CD14-positive monocyte (primary cell): ENCODE measurements at regions not wholly inside any gene's neighbourhood (a gene's known extent, or its start where the extent isn't known, plus 50 kb on each side); places are given as distances from the start of the nearest gene placed in this dataset.

Experiments used
- DNase-seq, 3 donors: peaks; one replicate each; pipeline ENCODE4 v3.0.0-alpha.2; 2011 to 2022
- H2AFZ ChIP-seq: 2 replicates; pipeline ENCODE4 v1.6.0; 2012; ENCODE audit warnings: mild to moderate bottlenecking, low read depth, low read length, inconsistent platforms; ENCODE audit not compliant: insufficient read depth, poor library complexity, severe bottlenecking
- H3K27ac ChIP-seq, 2 donors: 1 replicate in 1 of 2; 2 replicates in 1 of 2; pipeline ENCODE4 v1.5.1; 2012 to 2013; ENCODE audit warnings: low read length in 2 of 2, control low read depth in 1 of 2, inconsistent platforms in 1 of 2, low read depth in 1 of 2, mild to moderate bottlenecking in 1 of 2
- H3K27me3 ChIP-seq, 2 donors: one replicate each; pipeline versions ENCODE4 v1.6.0 to v1.6.1; 2011 to 2013; ENCODE audit warnings: low read length in 2 of 2; ENCODE audit not compliant: control insufficient read depth in 2 of 2, insufficient read depth in 2 of 2
- H3K36me3 ChIP-seq, 2 donors: replicated peaks in 1 of 2; 1 replicate in 1 of 2; 2 replicates in 1 of 2; pipeline versions ENCODE4 v1.5.1 to v1.6.1; 2012 to 2013; ENCODE audit warnings: low read length in 2 of 2, control low read depth in 1 of 2, inconsistent platforms in 1 of 2, mild to moderate bottlenecking in 1 of 2; ENCODE audit not compliant: insufficient read depth in 2 of 2, control insufficient read depth in 1 of 2
- H3K4me1 ChIP-seq, 2 donors: 1 replicate in 1 of 2; 2 replicates in 1 of 2; pipeline versions ENCODE4 v1.5.1 to v1.6.1; 2012 to 2013; ENCODE audit warnings: low read length in 2 of 2, control low read depth in 1 of 2, inconsistent platforms in 1 of 2, mild to moderate bottlenecking in 1 of 2, moderate library complexity in 1 of 2; ENCODE audit not compliant: insufficient read depth in 2 of 2, control insufficient read depth in 1 of 2
- H3K4me2 ChIP-seq: replicated peaks from 2 replicates; pipeline ENCODE3; 2012; ENCODE audit warnings: low read length, moderate library complexity, mild to moderate bottlenecking; ENCODE audit not compliant: poor library complexity, severe bottlenecking; ENCODE audit errors: extremely low read depth
- H3K4me3 ChIP-seq, 3 experiments: fragments of 200-600 bp in 1 of 3; sonication (generic) in 1 of 3; replicated peaks in 1 of 3; 1 replicate in 2 of 3; 2 replicates in 1 of 3; pipeline ENCODE4 v1.5.1; 2011 to 2013; ENCODE audit warnings: low read length in 3 of 3, mild to moderate bottlenecking in 3 of 3, control low read depth in 2 of 3, low read depth in 2 of 3, inconsistent platforms in 1 of 3, moderate library complexity in 1 of 3
- H3K79me2 ChIP-seq: 2 replicates; pipeline ENCODE4 v1.6.0; 2012; ENCODE audit warnings: mild to moderate bottlenecking, control low read depth, inconsistent platforms, low read length, moderate library complexity; ENCODE audit not compliant: insufficient read depth
- H3K9ac ChIP-seq: 2 replicates; pipeline ENCODE4 v1.6.0; 2017; ENCODE audit warnings: low read length, mild to moderate bottlenecking; ENCODE audit not compliant: insufficient read depth, poor library complexity, severe bottlenecking
- H3K9me3 ChIP-seq, 2 donors: replicated peaks in 1 of 2; 1 replicate in 1 of 2; 2 replicates in 1 of 2; pipeline versions ENCODE4 v1.5.1 to v1.6.1; 2012 to 2013; ENCODE audit warnings: low read length in 2 of 2, control low read depth in 1 of 2; ENCODE audit not compliant: control insufficient read depth in 1 of 2, insufficient read depth in 1 of 2
- H4K20me1 ChIP-seq: 2 replicates; pipeline ENCODE4 v1.6.0; 2012; ENCODE audit warnings: mild to moderate bottlenecking, low read length, control low read depth, moderate library complexity; ENCODE audit not compliant: insufficient read depth
- H3K27ac Mint-ChIP-seq, 7 donors: one replicate each; pipeline ENCODE4 v1.8.0; 2020; ENCODE audit warnings: mild to moderate bottlenecking in 7 of 7, mixed read lengths in 7 of 7, moderate library complexity in 6 of 7, inconsistent platforms in 2 of 7
- H3K27me3 Mint-ChIP-seq, 3 donors: one replicate each; pipeline ENCODE4 v1.8.0; 2021 to 2022; ENCODE audit warnings: low read depth in 3 of 3, mild to moderate bottlenecking in 3 of 3, mixed read lengths in 3 of 3, moderate library complexity in 3 of 3, inconsistent platforms in 1 of 3
- H3K36me3 Mint-ChIP-seq, 2 donors: one replicate each; pipeline ENCODE4 v1.8.0; 2020; ENCODE audit warnings: mixed read lengths in 2 of 2, inconsistent platforms in 1 of 2, mild to moderate bottlenecking in 1 of 2
- H3K4me1 Mint-ChIP-seq: one replicate; pipeline ENCODE4 v1.8.0; 2020; ENCODE audit warnings: mild to moderate bottlenecking, mixed read lengths
- H3K4me3 Mint-ChIP-seq, 2 donors: one replicate each; pipeline ENCODE4 v1.8.0; 2020; ENCODE audit warnings: mild to moderate bottlenecking in 2 of 2, mixed read lengths in 2 of 2, moderate library complexity in 1 of 2
- H3K9me3 Mint-ChIP-seq, 7 donors: one replicate each; pipeline ENCODE4 v1.8.0; 2020 to 2022; ENCODE audit warnings: mixed read lengths in 7 of 7, mild to moderate bottlenecking in 6 of 7, moderate library complexity in 6 of 7, inconsistent platforms in 2 of 7
- CTCF ChIP-seq: fragments of 200-600 bp; IDR thresholded peaks from one replicate; pipeline ENCODE4 v1.8.0; 2022; ENCODE audit warnings: antibody characterized with exemption, mild to moderate bottlenecking
- WGBS: methylation state at CpG from one replicate; pipeline ENCODE4 v1.1.5; 2013; ENCODE audit warnings: missing lambda C conversion rate; ENCODE audit not compliant: insufficient coverage; 5-methylcytosine and 5-hydroxymethylcytosine counted together
- intact Hi-C, 2 donors: fragments of 100-400 bp; cut with micrococcal nuclease; formaldehyde crosslinking; loops; one replicate each; pipeline versions ENCODE4 v1.15.0 to v1.15.1; 2023

DNA sequence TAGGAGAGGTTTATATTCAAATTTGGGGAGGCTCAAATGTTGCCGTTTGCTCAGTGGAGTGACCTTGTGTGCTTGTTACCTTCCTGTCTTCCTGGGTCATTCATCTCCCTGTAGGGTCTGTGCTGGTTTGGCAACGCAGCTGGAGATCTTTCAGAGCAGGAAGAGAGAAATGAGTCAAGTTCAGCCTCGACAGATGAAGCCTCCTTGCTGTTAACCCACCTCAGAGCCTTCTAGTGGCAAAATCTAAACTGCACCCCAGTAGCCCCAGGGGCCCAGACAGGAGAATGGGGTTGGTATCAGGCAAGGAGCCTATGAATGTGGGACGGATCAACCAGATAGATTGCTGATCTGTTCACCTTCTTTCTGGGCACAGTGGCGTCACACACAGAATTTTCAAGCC is 999.3 kb downstream of the VRK1 start:
- Histone ChIP-seq H2AFZ (no peak overlapping the region), H3K4me3 (no peak overlapping the region), H3K79me2 (no peaks in the 10 kb centered on the region), H3K9ac (no peak overlapping the region), H3K36me3 (no peaks in the 10 kb centered on the region), H3K27me3 (no peaks in the 10 kb centered on the region), H3K4me1 (no peaks in the 10 kb centered on the region), H3K4me2 (no peak overlapping the region), H3K27ac (no peak overlapping the region), H3K9me3 (peaks cover 0 to 4% of the 10 kb centered on the region in 2 donors), H4K20me1 (no peaks in the 10 kb centered on the region)
- H3K9me3 Mint-ChIP-seq: peaks cover 0 to 6% (median 4%) of the 10 kb centered on the region in 7 donors
- H3K27ac Mint-ChIP-seq: no peak overlapping the region
- H3K27me3 Mint-ChIP-seq: peaks cover 0 to 3% (median 0%) of the 10 kb centered on the region in 3 donors
- no peaks in the 10 kb centered on the region for H3K36me3 Mint-ChIP-seq
- TF ChIP-seq CTCF: no peak
- intact Hi-C loops: no loop called here
- 75% methylated on average over 1 of the region's 5 CpGs for WGBS
- H3K4me1 Mint-ChIP-seq: no peaks in the 10 kb centered on the region
- H3K4me3 Mint-ChIP-seq: no peak overlapping the region
- no peak for DNase-seq

- Histone ChIP-seq H3K4me2 (no peak overlapping the region), H3K4me3 (no peak overlapping the region), H3K9me3 (peaks cover 0 to 4% of the 10 kb centered on the region in 2 donors), H3K27ac (no peak overlapping the region), H3K79me2 (no peaks in the 10 kb centered on the region), H3K4me1 (no peaks in the 10 kb centered on the region), H2AFZ (no peak overlapping the region), H3K27me3 (no peaks in the 10 kb centered on the region), H3K36me3 (no peaks in the 10 kb centered on the region), H3K9ac (no peak overlapping the region), H4K20me1 (no peaks in the 10 kb centered on the region)
- TF ChIP-seq CTCF: no peak
- no peaks in the 10 kb centered on the region for H3K4me1 Mint-ChIP-seq
- peaks cover 0 to 3% (median 0%) of the 10 kb centered on the region in 3 donors for H3K27me3 Mint-ChIP-seq
- H3K9me3 Mint-ChIP-seq: peaks cover 0 to 10% (median 5%) of the 10 kb centered on the region in 7 donors
- H3K36me3 Mint-ChIP-seq: no peaks in the 10 kb centered on the region
- no peak for DNase-seq
- no peak overlapping the region for H3K27ac Mint-ChIP-seq
- no peak overlapping the region for H3K4me3 Mint-ChIP-seq
- 90% methylated on average over 9 of the region's 9 CpGs for WGBS
- intact Hi-C loops: no loop called here
These were observed 1001.0 kb downstream of the VRK1 start for GRCh38 chr14:97798176-97798575.
